ENCODE measurements at regions not wholly inside any gene's neighbourhood (a gene's known extent, or its start where the extent isn't known, plus 50 kb on each side); places are given as distances from the start of the nearest gene placed in this dataset.
"Not testable (repeated sequence)": the region's sequence is repeated elsewhere in the genome, so short reads cannot be mapped to it uniquely, and the experiment has no call there.

- DNase-seq (ENCODE audit: low read depth, low spot score): no peak
These were observed 295.4 kb downstream of the RPAP3 start for GRCh38 chr12:47410383-47410782.

- no peak for DNase-seq (ENCODE audit: low read depth, low spot score)
These were observed 296.4 kb downstream of the RPAP3 start for GRCh38 chr12:47409310-47409987.

- DNase-seq (ENCODE audit: low read depth, low spot score): peak; percentile 44
These were observed 297.5 kb downstream of the RPAP3 start for GRCh38 chr12:47408171-47408871.

GRCh38 chr12:47407463-47408129 is 298.2 kb downstream of the RPAP3 start:
- no peak for DNase-seq (ENCODE audit: low read depth, low spot score)

GRCh38 chr12:47403681-47404080 is 302.1 kb downstream of the RPAP3 start:
- DNase-seq (ENCODE audit: low read depth, low spot score): no peak

- not testable (repeated sequence) for DNase-seq (ENCODE audit: low read depth, low spot score)
These were observed 304.6 kb downstream of the RPAP3 start for GRCh38 chr12:47401196-47401595.

GRCh38 chr12:47400266-47400665 is 305.6 kb downstream of the RPAP3 start:
- no peak for DNase-seq (ENCODE audit: low read depth, low spot score)

GRCh38 chr12:47397664-47398281 is 308.1 kb downstream of the RPAP3 start:
- peak; percentile 66 for DNase-seq (ENCODE audit: low read depth, low spot score)

GRCh38 chr12:47396902-47397663 is 308.7 kb downstream of the RPAP3 start:
- no peak for DNase-seq (ENCODE audit: low read depth, low spot score)

GRCh38 chr12:47394070-47394469 is 311.8 kb downstream of the RPAP3 start:
- DNase-seq (ENCODE audit: low read depth, low spot score): no peak

- no peak for DNase-seq (ENCODE audit: low read depth, low spot score)
These were observed 312.4 kb downstream of the RPAP3 start for GRCh38 chr12:47393403-47393790.

GRCh38 chr12:47391566-47391965 is 311.8 kb upstream of the AMIGO2 start:
- no peak for DNase-seq (ENCODE audit: low read depth, low spot score)

- no peak for DNase-seq (ENCODE audit: low read depth, low spot score)
These were observed 309.0 kb upstream of the AMIGO2 start for GRCh38 chr12:47388712-47389111.

- no peak for DNase-seq (ENCODE audit: low read depth, low spot score)
These were observed 308.2 kb upstream of the AMIGO2 start for GRCh38 chr12:47387994-47388393.

- DNase-seq (ENCODE audit: low read depth, low spot score): no peak
These were observed 305.9 kb upstream of the AMIGO2 start for GRCh38 chr12:47385653-47386052.

- no peak for DNase-seq (ENCODE audit: low read depth, low spot score)
These were observed 304.2 kb upstream of the AMIGO2 start for GRCh38 chr12:47383942-47384341.

GRCh38 chr12:47382305-47382704 is 302.5 kb upstream of the AMIGO2 start:
- DNase-seq (ENCODE audit: low read depth, low spot score): no peak

GRCh38 chr12:47378907-47379306 is 299.1 kb upstream of the AMIGO2 start:
- no peak for DNase-seq (ENCODE audit: low read depth, low spot score)

GRCh38 chr12:47378222-47378582 is 298.4 kb upstream of the AMIGO2 start:
- DNase-seq (ENCODE audit: low read depth, low spot score): no peak

GRCh38 chr12:47377414-47378221 is 297.9 kb upstream of the AMIGO2 start:
- peak; percentile 41 for DNase-seq (ENCODE audit: low read depth, low spot score)

- no peak for DNase-seq (ENCODE audit: low read depth, low spot score)
These were observed 297.2 kb upstream of the AMIGO2 start for GRCh38 chr12:47376927-47377326.
